HCT116 (cell line): ENCODE measurements at regions not wholly inside any gene's neighbourhood (a gene's known extent, or its start where the extent isn't known, plus 50 kb on each side); places are given as distances from the start of the nearest gene placed in this dataset.

Experiments used
- ATAC-seq: fragments of 200-7000 bp; cut with Tn5 transposase; 2 replicates; pipeline ENCODE4 v1.9.1; 2020; ENCODE audit warnings: mild to moderate bottlenecking, moderate library complexity
- BruUV-seq: library from RNA; stranded (reverse); fragments of 400-500 nt; replicated peaks from 2 replicates; lab custom pipeline; 2021; lab: Mats Ljungman, UMichigan
- CTCF ChIA-PET: fragments of 300-600 bp; sonication (Branson Sonifier 250); formaldehyde crosslinking; loops from one replicate; lab custom pipeline; 2021; ENCODE audit warnings: antibody characterized with exemption; lab: Charles Lee
- POLR2A ChIA-PET: fragments of 300-600, 350-600 bp; sonication (Branson Sonifier 250); formaldehyde crosslinking; loops from one replicate; lab custom pipeline; 2021; ENCODE audit warnings: antibody characterized with exemption; lab: Charles Lee
- RAD21 ChIA-PET, 2 experiments: fragments of 300-600 bp; sonication (Branson Sonifier 250); formaldehyde crosslinking; loops; one replicate each; lab custom pipeline; 2023; ENCODE audit warnings: low total read pairs in 2 of 2; ENCODE audit not compliant: uncharacterized antibody in 2 of 2, unreplicated experiment in 2 of 2, low non-redundant PET in 1 of 2; lab: Charles Lee
- DNase-seq: peaks from one replicate; pipeline ENCODE4 v3.0.0-alpha.2; 2010; ENCODE audit warnings: low read depth, low spot score
- H2AFZ ChIP-seq: fragments of 200-600 bp; shearing (Covaris generic), sonication (generic); 2 replicates; pipeline ENCODE4 v1.6.1; 2017; ENCODE audit warnings: low read depth, mixed run types, mixed read lengths, antibody characterized with exemption, low read length; ENCODE audit not compliant: poor library complexity, severe bottlenecking
- H3K27ac ChIP-seq: 2 replicates; pipeline ENCODE4 v1.5.1; 2012; ENCODE audit warnings: low read depth, low read length
- H3K27me3 ChIP-seq: fragments of 200-600 bp; sonication (generic); 2 replicates; pipeline ENCODE4 v1.6.1; 2016; ENCODE audit warnings: mixed run types, low read length, mixed read lengths; ENCODE audit not compliant: insufficient read depth
- H3K36me3 ChIP-seq, 2 experiments: fragments of 200-500 bp in 1 of 2; fragments of 200-600 bp in 1 of 2; sonication (Bioruptor generic) in 1 of 2; sonication (generic) in 1 of 2; 2 replicates each; pipeline versions ENCODE4 v1.5.1 to v1.6.1; 2014 to 2016; ENCODE audit warnings: low read length in 2 of 2, inconsistent platforms in 1 of 2, mixed read lengths in 1 of 2, mixed run types in 1 of 2; ENCODE audit not compliant: insufficient read depth in 2 of 2, control insufficient read depth in 1 of 2
- H3K4me1 ChIP-seq, 2 experiments: fragments of 200-600 bp in 1 of 2; sonication (generic) in 1 of 2; 2 replicates each; pipeline versions ENCODE4 v1.5.1 to v1.6.1; 2012 to 2017; ENCODE audit warnings: low read length in 2 of 2, inconsistent platforms in 1 of 2, mild to moderate bottlenecking in 1 of 2, mixed read lengths in 1 of 2, mixed run types in 1 of 2, moderate library complexity in 1 of 2; ENCODE audit not compliant: insufficient read depth in 2 of 2, control insufficient read depth in 1 of 2
- H3K4me2 ChIP-seq: fragments of 200-600 bp; sonication (generic); 2 replicates; pipeline ENCODE4 v1.6.1; 2017; ENCODE audit warnings: mixed run types, low read length, mixed read lengths
- H3K4me3 ChIP-seq, 2 experiments: fragments of 200-600 bp in 1 of 2; sonication (generic) in 1 of 2; replicated peaks in 1 of 2; 2 replicates each; pipeline ENCODE4 v1.5.1; 2011 to 2016; ENCODE audit warnings: low read length in 2 of 2, control low read depth in 1 of 2, low read depth in 1 of 2, mild to moderate bottlenecking in 1 of 2, mixed read lengths in 1 of 2, mixed run types in 1 of 2
- H3K79me2 ChIP-seq: fragments of 200-600 bp; sonication (generic); 2 replicates; pipeline ENCODE4 v1.6.1; 2017; ENCODE audit warnings: mild to moderate bottlenecking, mixed run types, low read length, moderate library complexity, mixed read lengths; ENCODE audit not compliant: insufficient read depth
- H3K9ac ChIP-seq: fragments of 200-600 bp; sonication (generic); 2 replicates; pipeline ENCODE4 v1.6.1; 2016; ENCODE audit warnings: low read length, mixed read lengths
- H3K9me2 ChIP-seq: fragments of 200-600 bp; sonication (generic), shearing (Covaris generic); 2 replicates; pipeline ENCODE4 v1.6.1; 2017; ENCODE audit warnings: mixed run types, mild to moderate bottlenecking, moderate library complexity; ENCODE audit not compliant: insufficient read depth
- H3K9me3 ChIP-seq, 2 experiments: fragments of 200-500 bp in 1 of 2; fragments of 200-600 bp in 1 of 2; sonication (Bioruptor generic) in 1 of 2; sonication (generic) in 1 of 2; 2 replicates each; pipeline ENCODE4 v1.6.1; 2014 to 2017; ENCODE audit warnings: low read length in 2 of 2, mixed read lengths in 2 of 2, inconsistent platforms in 1 of 2, low read depth in 1 of 2, mild to moderate bottlenecking in 1 of 2, mixed run types in 1 of 2, moderate library complexity in 1 of 2; ENCODE audit not compliant: control insufficient read depth in 1 of 2, insufficient read depth in 1 of 2
- H4K20me1 ChIP-seq: fragments of 200-600 bp; sonication (generic), shearing (Covaris generic); 2 replicates; pipeline ENCODE4 v1.6.1; 2017; ENCODE audit warnings: mixed run types, mild to moderate bottlenecking, moderate library complexity; ENCODE audit not compliant: insufficient read depth
- CEBPB ChIP-seq: IDR thresholded peaks from 2 replicates; pipeline ENCODE4 v1.6.1; 2012; ENCODE audit warnings: low read depth
- EGR1 ChIP-seq: IDR thresholded peaks from 2 replicates; pipeline ENCODE4 v1.6.1; 2012; ENCODE audit warnings: low read depth
- EZH2phosphoT487 ChIP-seq: fragments of 200-600 bp; IDR thresholded peaks from 2 replicates; pipeline ENCODE4 v1.6.1; 2018; ENCODE audit warnings: antibody characterized with exemption, borderline replicate concordance
- FOSL1 ChIP-seq: IDR thresholded peaks from 2 replicates; pipeline ENCODE4 v1.6.1; 2012; ENCODE audit warnings: low read depth
- JUND ChIP-seq: IDR thresholded peaks from 2 replicates; pipeline ENCODE4 v1.6.1; 2012
- MAX ChIP-seq: IDR thresholded peaks from 2 replicates; pipeline ENCODE4 v1.6.1; 2012
- POLR2A ChIP-seq: IDR thresholded peaks from 2 replicates; pipeline ENCODE4 v1.7.0; 2011; ENCODE audit warnings: borderline replicate concordance; ENCODE audit not compliant: insufficient read depth, insufficient read length; ENCODE audit errors: extremely low read depth
- RAD21 ChIP-seq: IDR thresholded peaks from 2 replicates; pipeline ENCODE4 v1.6.1; 2012; ENCODE audit warnings: low read depth, mild to moderate bottlenecking
- SRF ChIP-seq: IDR thresholded peaks from 2 replicates; pipeline ENCODE4 v1.6.1; 2012; ENCODE audit warnings: low read depth
- TCF7L2 ChIP-seq: IDR thresholded peaks from 2 replicates; pipeline ENCODE4 v1.7.0; 2011; ENCODE audit warnings: borderline replicate concordance, inconsistent platforms; ENCODE audit not compliant: insufficient read depth, insufficient read length; ENCODE audit errors: extremely low read depth
- ZBTB33 ChIP-seq: IDR thresholded peaks from 2 replicates; pipeline ENCODE4 v1.6.1; 2011; ENCODE audit warnings: mild to moderate bottlenecking, low read length, moderate library complexity; ENCODE audit not compliant: insufficient replicate concordance; ENCODE audit errors: extremely low read depth
- ZNF274 ChIP-seq: fragments of 200-500 bp; sonication (Bioruptor generic); IDR thresholded peaks from 2 replicates; pipeline ENCODE4 v1.6.1; 2014; ENCODE audit warnings: mild to moderate bottlenecking, low read depth, low read length, inconsistent platforms
- intact Hi-C: fragments of 100-400 bp; cut with micrococcal nuclease; formaldehyde crosslinking; loops from 2 replicates; pipeline ENCODE4 v1.10.0; 2022

- no peak for TF ChIP-seq ZBTB33
- TF ChIP-seq JUND, result no peak
- no peak for TF ChIP-seq SRF
- no peak for TF ChIP-seq RAD21
- no peak for TF ChIP-seq EZH2phosphoT487
- no peak for TF ChIP-seq ZNF274
- TF ChIP-seq TCF7L2, result no peak
- no peak for TF ChIP-seq MAX
- TF ChIP-seq CEBPB, result no peak
- TF ChIP-seq FOSL1, result no peak
Measured at GRCh38 chr4:111391829-111392228, 753.4 kb upstream of the FAM241A start (continued).

GRCh38 chr4:111393781-111394180, 751.5 kb upstream of the FAM241A start:
- ChIA-PET CTCF (no interaction called here), POLR2A (no interaction called here), RAD21 (interaction anchor here in 1 of 2 experiments (0.6 kb wide), 1 partner anchor 57 kb away, joined by 3 read pairs; no protein-coding TSS in a partner anchor)
- no TSS peak for BruUV-seq
- no peaks in the 10 kb centered on the region for H3K4me1 ChIP-seq
- no peak overlapping the region for H3K27ac ChIP-seq
- TF ChIP-seq ZBTB33 (no peak), EGR1 (no peak), MAX (no peak), POLR2A (no peak), ZNF274 (no peak), SRF (no peak)
- no peaks in the 10 kb centered on the region for H3K9me3 ChIP-seq
- no peak overlapping the region for H2AFZ ChIP-seq
- H3K9me2 ChIP-seq, result no peaks in the 10 kb centered on the region
- no peaks in the 10 kb centered on the region for H3K79me2 ChIP-seq
- no peaks in the 10 kb centered on the region for H3K36me3 ChIP-seq
- no peak overlapping the region for H3K4me3 ChIP-seq
- intact Hi-C loops, result no loop called here
- ATAC-seq (no peak), DNase-seq (no peak)
- no peak overlapping the region for H3K4me2 ChIP-seq
- H3K27me3 ChIP-seq, result no peaks in the 10 kb centered on the region
- H4K20me1 ChIP-seq, result no peaks in the 10 kb centered on the region
- H3K9ac ChIP-seq, result no peak overlapping the region
